Lower lobe of right lung (tissue), 2 donors: ENCODE measurements at regions not wholly inside any gene's neighbourhood (a gene's known extent, or its start where the extent isn't known, plus 50 kb on each side); places are given as distances from the start of the nearest gene placed in this dataset.

Experiments
- ATAC-seq, 2 donors: fragments of 200-7000 bp; cut with Tn5 transposase; one replicate each; pipeline ENCODE4 v1.9.1; 2020 to 2022; ENCODE audit warnings: mild to moderate bottlenecking in 2 of 2, moderate library complexity in 2 of 2
- DNase-seq: peaks from one replicate; pipeline ENCODE4 v3.0.0-alpha.2; 2020
- H3K27ac ChIP-seq: fragments of 200-600 bp; one replicate; pipeline ENCODE4 v1.8.0; 2022
- H3K27me3 ChIP-seq: fragments of 200-600 bp; one replicate; pipeline ENCODE4 v1.8.0; 2022; ENCODE audit warnings: low read depth
- H3K36me3 ChIP-seq: fragments of 200-600 bp; one replicate; pipeline ENCODE4 v1.8.0; 2022; ENCODE audit warnings: mild to moderate bottlenecking
- H3K4me1 ChIP-seq: fragments of 200-600 bp; one replicate; pipeline ENCODE4 v1.8.0; 2022
- H3K4me3 ChIP-seq: fragments of 200-600 bp; one replicate; pipeline ENCODE4 v1.8.0; 2022; ENCODE audit warnings: mild to moderate bottlenecking
- H3K9me3 ChIP-seq: fragments of 200-600 bp; one replicate; pipeline ENCODE4 v1.8.0; 2022
- CTCF ChIP-seq: fragments of 200-600 bp; IDR thresholded peaks from one replicate; pipeline ENCODE4 v1.8.0; 2022; ENCODE audit warnings: antibody characterized with exemption, mild to moderate bottlenecking
- intact Hi-C: fragments of 100-400 bp; cut with DNase I; formaldehyde crosslinking; loops from one replicate; pipeline ENCODE4 v1.11.0; 2022
- donor health status: DM: no; HTN: yes; CAD: no; lungs with severe emphysema.

- Histone ChIP-seq H3K27ac (no peak overlapping the region), H3K36me3 (no peaks in the 10 kb centered on the region), H3K9me3 (no peaks in the 10 kb centered on the region), H3K27me3 (no peaks in the 10 kb centered on the region), H3K4me3 (no peak overlapping the region), H3K4me1 (no peaks in the 10 kb centered on the region)
- no peak for DNase-seq
- intact Hi-C loops = no loop called here
- no peak for ATAC-seq
- no peak for TF ChIP-seq CTCF
These were observed 281.4 kb downstream of the BCHE start for GRCh38 chr3:165555785-165556184.

GRCh38 chr3:165553371-165553770 lies 283.9 kb downstream of the BCHE start:
- Histone ChIP-seq H3K4me1 (no peaks in the 10 kb centered on the region), H3K4me3 (no peak overlapping the region), H3K36me3 (no peaks in the 10 kb centered on the region), H3K9me3 (no peaks in the 10 kb centered on the region), H3K27ac (no peak overlapping the region), H3K27me3 (no peaks in the 10 kb centered on the region)
- intact Hi-C loops = no loop called here
- DNase-seq (no peak), ATAC-seq (no peak)
- TF ChIP-seq CTCF = no peak

GRCh38 chr3:165549665-165550064 lies 287.6 kb downstream of the BCHE start:
- DNase-seq (no peak), ATAC-seq (no peak)
- intact Hi-C loops = no loop called here
- no peak for TF ChIP-seq CTCF
- H3K9me3 ChIP-seq = no peaks in the 10 kb centered on the region
- H3K4me1 ChIP-seq = no peaks in the 10 kb centered on the region
- no peak overlapping the region for H3K4me3 ChIP-seq
- no peak overlapping the region for H3K27ac ChIP-seq
- no peaks in the 10 kb centered on the region for H3K27me3 ChIP-seq
- no peaks in the 10 kb centered on the region for H3K36me3 ChIP-seq

- no peaks in the 10 kb centered on the region for H3K9me3 ChIP-seq
- ATAC-seq (no peak), DNase-seq (no peak)
- H3K4me3 ChIP-seq = no peak overlapping the region
- no peak for TF ChIP-seq CTCF
- H3K36me3 ChIP-seq = no peaks in the 10 kb centered on the region
- H3K4me1 ChIP-seq = no peaks in the 10 kb centered on the region
- no peaks in the 10 kb centered on the region for H3K27me3 ChIP-seq
- intact Hi-C loops = no loop called here
- H3K27ac ChIP-seq = no peak overlapping the region
These were observed 288.2 kb downstream of the BCHE start for GRCh38 chr3:165549037-165549436.

GRCh38 chr3:165545059-165545458 lies 292.2 kb downstream of the BCHE start:
- Histone ChIP-seq H3K27ac (no peak overlapping the region), H3K4me1 (no peaks in the 10 kb centered on the region), H3K27me3 (no peaks in the 10 kb centered on the region), H3K4me3 (no peak overlapping the region), H3K36me3 (no peaks in the 10 kb centered on the region), H3K9me3 (no peaks in the 10 kb centered on the region)
- intact Hi-C loops = no loop called here
- ATAC-seq (no peak), DNase-seq (no peak)
- TF ChIP-seq CTCF = no peak

- Histone ChIP-seq H3K27me3 (no peaks in the 10 kb centered on the region), H3K9me3 (no peaks in the 10 kb centered on the region), H3K36me3 (no peaks in the 10 kb centered on the region), H3K27ac (no peak overlapping the region), H3K4me3 (no peak overlapping the region), H3K4me1 (no peaks in the 10 kb centered on the region)
- ATAC-seq (no peak), DNase-seq (no peak)
- TF ChIP-seq CTCF = no peak
- intact Hi-C loops = no loop called here
These were observed 292.8 kb downstream of the BCHE start for GRCh38 chr3:165544432-165544831.
